Testis (tissue), 2 donors: ENCODE measurements at regions not wholly inside any gene's neighbourhood (a gene's known extent, or its start where the extent isn't known, plus 50 kb on each side); places are given as distances from the start of the nearest gene placed in this dataset.

Experiments used
- DNase-seq: peaks from one replicate; pipeline ENCODE4 v3.0.0-alpha.2; 2019
- H3K27ac ChIP-seq, 2 donors: fragments of 200-600 bp; sonication (generic); one replicate each; pipeline ENCODE4 v1.5.1; 2019
- H3K27me3 ChIP-seq: fragments of 200-600 bp; sonication (generic); one replicate; pipeline ENCODE4 v1.5.1; 2019
- H3K36me3 ChIP-seq: fragments of 200-600 bp; sonication (generic); one replicate; pipeline ENCODE4 v1.5.1; 2017; ENCODE audit warnings: low read depth; ENCODE audit errors: missing control alignments
- H3K4me1 ChIP-seq: fragments of 200-600 bp; sonication (generic); one replicate; pipeline ENCODE4 v1.5.1; 2019
- H3K4me3 ChIP-seq, 2 donors: fragments of 200-600 bp; sonication (generic); one replicate each; pipeline ENCODE4 v1.5.1; 2017 to 2019
- H3K9me3 ChIP-seq: fragments of 200-600 bp; sonication (generic); one replicate; pipeline ENCODE4 v1.5.1; 2017
- CTCF ChIP-seq, 3 experiments: fragments of 450-650 bp in 2 of 3; fragments of 200-600 bp in 1 of 3; sonication (generic) in 1 of 3; IDR thresholded peaks; one replicate each; pipeline ENCODE4 v1.5.1; 2016 to 2019; ENCODE audit warnings: antibody characterized with exemption in 3 of 3, mild to moderate bottlenecking in 2 of 3, moderate library complexity in 1 of 3
- POLR2A ChIP-seq: fragments of 450-650 bp; IDR thresholded peaks from one replicate; pipeline ENCODE4 v1.6.1; 2017; ENCODE audit warnings: antibody characterized with exemption, mild to moderate bottlenecking, moderate library complexity
- WGBS, 2 donors: methylation state at CpG; one replicate each; pipeline ENCODE4 v1.1.5; 2018; 5-methylcytosine and 5-hydroxymethylcytosine counted together
- intact Hi-C: fragments of 100-400 bp; cut with DNase I; formaldehyde crosslinking; loops from one replicate; pipeline ENCODE4 v1.15.1; 2023; ENCODE audit warnings: low total_unique reads

- no peaks in the 10 kb centered on the region for H3K4me1 ChIP-seq
- TF ChIP-seq CTCF (IDR thresholded peaks at IDR 0.05): no peak
- DNase-seq: no peak
- no peaks in the 10 kb centered on the region for H3K36me3 ChIP-seq
- H3K27ac ChIP-seq: no peak overlapping the region
- intact Hi-C loops: no loop called here
- no peak overlapping the region for H3K4me3 ChIP-seq
- no peaks in the 10 kb centered on the region for H3K9me3 ChIP-seq
- WGBS, 2 donors: 92 to 98% methylated on average over 3 of the region's 3 CpGs
- H3K27me3 ChIP-seq: no peaks in the 10 kb centered on the region
These were observed 369.8 kb upstream of the ARID1B start for GRCh38 chr6:156407334-156407733.

GRCh38 chr6:156406688-156407087, 370.5 kb upstream of the ARID1B start:
- intact Hi-C loops: no loop called here
- no peaks in the 10 kb centered on the region for H3K9me3 ChIP-seq
- no peaks in the 10 kb centered on the region for H3K4me1 ChIP-seq
- 97 to 100% methylated on average over 2 of the region's 2 CpGs for WGBS, 2 donors
- H3K36me3 ChIP-seq: no peaks in the 10 kb centered on the region
- no peak overlapping the region for H3K27ac ChIP-seq
- DNase-seq: no peak
- no peaks in the 10 kb centered on the region for H3K27me3 ChIP-seq
- no peak overlapping the region for H3K4me3 ChIP-seq
- TF ChIP-seq POLR2A (no peak), CTCF (IDR thresholded peaks at IDR 0.05) (no peak)

GRCh38 chr6:156406099-156406498, 371.1 kb upstream of the ARID1B start:
- Histone ChIP-seq H3K27ac (no peak overlapping the region), H3K36me3 (no peaks in the 10 kb centered on the region), H3K9me3 (no peaks in the 10 kb centered on the region), H3K4me1 (no peaks in the 10 kb centered on the region), H3K27me3 (no peaks in the 10 kb centered on the region), H3K4me3 (no peak overlapping the region)
- 71 to 83% methylated on average over 3 of the region's 3 CpGs for WGBS, 2 donors
- TF ChIP-seq POLR2A (no peak), CTCF (IDR thresholded peaks at IDR 0.05) (no peak)
- DNase-seq: no peak
- intact Hi-C loops: no loop called here

GRCh38 chr6:156402628-156403027, 374.6 kb upstream of the ARID1B start:
- TF ChIP-seq CTCF (IDR thresholded peaks at IDR 0.05) (no peak), POLR2A (no peak)
- intact Hi-C loops: no loop called here
- no peaks in the 10 kb centered on the region for H3K4me1 ChIP-seq
- no peaks in the 10 kb centered on the region for H3K9me3 ChIP-seq
- H3K4me3 ChIP-seq: no peak overlapping the region
- H3K27me3 ChIP-seq: no peaks in the 10 kb centered on the region
- no peaks in the 10 kb centered on the region for H3K36me3 ChIP-seq
- DNase-seq: no peak
- H3K27ac ChIP-seq: no peak overlapping the region

GRCh38 chr6:156402227-156402626, 375.0 kb upstream of the ARID1B start:
- WGBS, 2 donors: 86 to 94% methylated on average over 1 of the region's 1 CpG
- Histone ChIP-seq H3K4me3 (no peak overlapping the region), H3K36me3 (no peaks in the 10 kb centered on the region), H3K27ac (no peak overlapping the region), H3K4me1 (no peaks in the 10 kb centered on the region), H3K9me3 (no peaks in the 10 kb centered on the region), H3K27me3 (no peaks in the 10 kb centered on the region)
- DNase-seq: no peak
- intact Hi-C loops: no loop called here
- TF ChIP-seq CTCF (IDR thresholded peaks at IDR 0.05) (no peak), POLR2A (no peak)
